HG03103 (cell line): ENCODE measurements at regions not wholly inside any gene's neighbourhood (a gene's known extent, or its start where the extent isn't known, plus 50 kb on each side); places are given as distances from the start of the nearest gene placed in this dataset.

Experiments
- ATAC-seq: cut with Tn5 transposase; IDR thresholded peaks from one replicate; pipeline ENCODE4 v1.9.1; 2021; ENCODE audit warnings: low read depth; ENCODE audit not compliant: unreplicated experiment

- ATAC-seq = no peak
These were observed 295.8 kb upstream of the SEL1L start for GRCh38 chr14:81829447-81829846.

- ATAC-seq = no peak
These were observed 297.6 kb upstream of the SEL1L start for GRCh38 chr14:81831128-81831820.

- ATAC-seq = no peak
These were observed 300.7 kb upstream of the SEL1L start for GRCh38 chr14:81834308-81834707.

GRCh38 chr14:81837304-81837703, 303.7 kb upstream of the SEL1L start:
- ATAC-seq = no peak

- no peak for ATAC-seq
These were observed 305.4 kb upstream of the SEL1L start for GRCh38 chr14:81839056-81839455.

- no peak for ATAC-seq
These were observed 307.7 kb upstream of the SEL1L start for GRCh38 chr14:81841346-81841745.

- ATAC-seq = no peak
These were observed 316.1 kb upstream of the SEL1L start for GRCh38 chr14:81849714-81850113.

GRCh38 chr14:81855007-81855406, 321.4 kb upstream of the SEL1L start:
- ATAC-seq = no peak

GRCh38 chr14:81859046-81859445, 325.4 kb upstream of the SEL1L start:
- ATAC-seq = no peak

- ATAC-seq = no peak
These were observed 334.5 kb upstream of the SEL1L start for GRCh38 chr14:81868172-81868571.

GRCh38 chr14:81871706-81872105, 338.1 kb upstream of the SEL1L start:
- ATAC-seq = no peak

GRCh38 chr14:81884382-81884781, 350.7 kb upstream of the SEL1L start:
- no peak for ATAC-seq

GRCh38 chr14:81886588-81886987, 352.9 kb upstream of the SEL1L start:
- ATAC-seq = no peak

- ATAC-seq = no peak
These were observed 355.9 kb upstream of the SEL1L start for GRCh38 chr14:81889529-81889928.

- no peak for ATAC-seq
These were observed 356.4 kb upstream of the SEL1L start for GRCh38 chr14:81890020-81890419.

GRCh38 chr14:81903477-81903876, 369.8 kb upstream of the SEL1L start:
- no peak for ATAC-seq

GRCh38 chr14:81927070-81927469, 393.4 kb upstream of the SEL1L start:
- no peak for ATAC-seq

GRCh38 chr14:81931828-81932227, 398.2 kb upstream of the SEL1L start:
- no peak for ATAC-seq

GRCh38 chr14:81936348-81936747, 402.7 kb upstream of the SEL1L start:
- ATAC-seq = no peak

GRCh38 chr14:81936902-81937301, 403.2 kb upstream of the SEL1L start:
- no peak for ATAC-seq

GRCh38 chr14:81938341-81938740, 404.7 kb upstream of the SEL1L start:
- no peak for ATAC-seq

GRCh38 chr14:81940651-81941050, 407.0 kb upstream of the SEL1L start:
- no peak for ATAC-seq

GRCh38 chr14:81942071-81942470, 408.4 kb upstream of the SEL1L start:
- ATAC-seq = no peak
